Retinal pigment epithelial cell (primary cell): ENCODE measurements at regions not wholly inside any gene's neighbourhood (a gene's known extent, or its start where the extent isn't known, plus 50 kb on each side); places are given as distances from the start of the nearest gene placed in this dataset.
"Not testable (repeated sequence)": the region's sequence is repeated elsewhere in the genome, so short reads cannot be mapped to it uniquely, and the experiment has no call there.

ENCODE experiments used
- DNase-seq: peaks from one replicate; pipeline ENCODE4 v3.0.0-alpha.2; 2010; ENCODE audit warnings: low read depth
- H3K4me3 ChIP-seq: 2 replicates; pipeline ENCODE4 v1.5.1; 2011; ENCODE audit warnings: mild to moderate bottlenecking, low read length, control low read depth, moderate library complexity
- CTCF ChIP-seq: conservative IDR thresholded peaks from 2 replicates; pipeline ENCODE4 v1.5.1; 2011; ENCODE audit warnings: low read depth, low read length, control low read depth, inconsistent platforms

- no peak for TF ChIP-seq CTCF
- DNase-seq = no peak
- H3K4me3 ChIP-seq = no peak overlapping the region
Observed at GRCh38 chr18:5029592-5029991, 167.5 kb downstream of the AKAIN1 start.

GRCh38 chr18:5024741-5025140 lies 172.3 kb downstream of the AKAIN1 start:
- H3K4me3 ChIP-seq = no peak overlapping the region
- TF ChIP-seq CTCF = no peak
- no peak for DNase-seq

- TF ChIP-seq CTCF = no peak
- no peak for DNase-seq
- no peak overlapping the region for H3K4me3 ChIP-seq
Observed at GRCh38 chr18:5021558-5021957, 175.5 kb downstream of the AKAIN1 start.

- no peak for DNase-seq
- TF ChIP-seq CTCF = no peak
- no peak overlapping the region for H3K4me3 ChIP-seq
Observed at GRCh38 chr18:5015213-5015612, 181.8 kb downstream of the AKAIN1 start.

- DNase-seq, H3K4me3 ChIP-seq: not testable (repeated sequence)
Observed at GRCh38 chr18:5004031-5004820, 192.8 kb downstream of the AKAIN1 start.

- no peak overlapping the region for H3K4me3 ChIP-seq
- TF ChIP-seq CTCF = no peak
- no peak for DNase-seq
Observed at GRCh38 chr18:4994710-4995109, 202.3 kb downstream of the AKAIN1 start.

- no peak overlapping the region for H3K4me3 ChIP-seq
- DNase-seq = no peak
- TF ChIP-seq CTCF = no peak
Observed at GRCh38 chr18:4987452-4988405, 209.3 kb downstream of the AKAIN1 start.
